ENCODE measurements at regions not wholly inside any gene's neighbourhood (a gene's known extent, or its start where the extent isn't known, plus 50 kb on each side); places are given as distances from the start of the nearest gene placed in this dataset.

DNA sequence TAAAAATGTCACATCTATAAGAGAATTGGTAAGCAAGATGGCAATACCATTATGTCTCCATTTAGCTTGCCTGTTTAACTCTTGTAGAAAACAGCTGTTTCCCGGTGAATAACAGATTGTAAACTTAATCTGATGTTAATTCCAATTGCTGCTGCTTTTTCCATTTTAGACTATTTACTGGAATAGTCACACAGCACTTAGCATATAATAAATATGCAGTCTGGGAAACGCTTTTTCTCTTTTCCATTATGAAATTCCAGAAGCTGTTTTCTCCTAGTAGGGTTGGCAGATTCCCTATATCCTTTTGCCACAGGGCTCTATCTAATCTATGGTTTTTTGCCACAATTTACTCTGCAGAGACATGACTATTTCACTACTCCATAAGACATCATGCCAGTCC is 148.0 kb downstream of the CEMIP2 start:
- TF ChIP-seq POLR2AphosphoS5 (IDR thresholded peaks at IDR 0.05; ENCODE audit: low read depth, low read length) (no peak), TAF1 (IDR thresholded peaks at IDR 0.05; ENCODE audit: borderline replicate concordance, insufficient read depth, low read length) (no peak), SIN3A (IDR thresholded peaks at IDR 0.05; ENCODE audit: borderline replicate concordance, insufficient read depth, low read length) (no peak)

Data from PFSK-1 (cell line).